ENCODE measurements at regions not wholly inside any gene's neighbourhood (a gene's known extent, or its start where the extent isn't known, plus 50 kb on each side); places are given as distances from the start of the nearest gene placed in this dataset.
A peak's percentile ranks its signal among the peaks of the same experiment; 100 is the strongest.
"Not testable (repeated sequence)": the region's sequence is repeated elsewhere in the genome, so short reads cannot be mapped to it uniquely, and the experiment has no call there.

- DNase-seq (ENCODE audit: low read depth): no peak
Measured at GRCh38 chr6:20341096-20341495, 60.6 kb upstream of the E2F3 start.

GRCh38 chr6:20341564-20341963 lies 60.1 kb upstream of the E2F3 start:
- no peak for DNase-seq (ENCODE audit: low read depth)

GRCh38 chr6:20346948-20347347 lies 54.7 kb upstream of the E2F3 start:
- not testable (repeated sequence) for DNase-seq (ENCODE audit: low read depth)

- DNase-seq (ENCODE audit: low read depth): no peak
Measured at GRCh38 chr6:20348041-20348440, 53.6 kb upstream of the E2F3 start.

GRCh38 chr6:20349225-20349624 lies 52.5 kb upstream of the E2F3 start:
- DNase-seq (ENCODE audit: low read depth): no peak

- DNase-seq (ENCODE audit: low read depth): peak; percentile 72
Measured at GRCh38 chr6:20350215-20350614, 51.5 kb upstream of the E2F3 start.

GRCh38 chr6:20351534-20351933 lies 50.1 kb upstream of the E2F3 start:
- DNase-seq (ENCODE audit: low read depth): no peak
